ENCODE measurements at regions not wholly inside any gene's neighbourhood (a gene's known extent, or its start where the extent isn't known, plus 50 kb on each side); places are given as distances from the start of the nearest gene placed in this dataset.

- peak; percentile 55 to 63 for DNase-seq
- Histone ChIP-seq H3K4me3 (replicated peaks in 1 of 3) (no peak overlapping the region), H3K9me3 (no peaks in the 10 kb centered on the region), H3K4me1 (peaks cover 0 to 13% of the 10 kb centered on the region in 2 donors), H3K36me3 (no peaks in the 10 kb centered on the region), H3K27me3 (no peaks in the 10 kb centered on the region), H3K27ac (peak overlapping the region in 2 of 3 donors; percentile 16 to 43)
- TF ChIP-seq POLR2A (IDR thresholded peaks at IDR 0.05), result no peak
- TF ChIP-seq, protein P1, sequence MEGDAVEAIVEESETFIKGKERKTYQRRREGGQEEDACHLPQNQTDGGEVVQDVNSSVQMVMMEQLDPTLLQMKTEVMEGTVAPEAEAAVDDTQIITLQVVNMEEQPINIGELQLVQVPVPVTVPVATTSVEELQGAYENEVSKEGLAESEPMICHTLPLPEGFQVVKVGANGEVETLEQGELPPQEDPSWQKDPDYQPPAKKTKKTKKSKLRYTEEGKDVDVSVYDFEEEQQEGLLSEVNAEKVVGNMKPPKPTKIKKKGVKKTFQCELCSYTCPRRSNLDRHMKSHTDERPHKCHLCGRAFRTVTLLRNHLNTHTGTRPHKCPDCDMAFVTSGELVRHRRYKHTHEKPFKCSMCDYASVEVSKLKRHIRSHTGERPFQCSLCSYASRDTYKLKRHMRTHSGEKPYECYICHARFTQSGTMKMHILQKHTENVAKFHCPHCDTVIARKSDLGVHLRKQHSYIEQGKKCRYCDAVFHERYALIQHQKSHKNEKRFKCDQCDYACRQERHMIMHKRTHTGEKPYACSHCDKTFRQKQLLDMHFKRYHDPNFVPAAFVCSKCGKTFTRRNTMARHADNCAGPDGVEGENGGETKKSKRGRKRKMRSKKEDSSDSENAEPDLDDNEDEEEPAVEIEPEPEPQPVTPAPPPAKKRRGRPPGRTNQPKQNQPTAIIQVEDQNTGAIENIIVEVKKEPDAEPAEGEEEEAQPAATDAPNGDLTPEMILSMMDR (IDR thresholded peaks at IDR 0.05), result no peak
- intact Hi-C loops (cut with DNase I), result no loop called here
- 16 to 29% methylated on average over 2 of the region's 2 CpGs for WGBS, 2 donors
Measured at GRCh38 chr2:19739256-19739655, 162.5 kb downstream of the TTC32 start.

- DNase-seq, result peak; percentile 22 to 29
- intact Hi-C loops (cut with DNase I), result no loop called here
- TF ChIP-seq, protein P1 (IDR thresholded peaks at IDR 0.05), result no peak
- TF ChIP-seq POLR2A (IDR thresholded peaks at IDR 0.05), result no peak
- 23 to 39% methylated on average over 11 of the region's 11 CpGs for WGBS, 2 donors
- no peaks in the 10 kb centered on the region for H3K27me3 ChIP-seq
- H3K27ac ChIP-seq, result peak overlapping the region in 2 of 3 donors; percentile 16 to 43
- no peaks in the 10 kb centered on the region for H3K9me3 ChIP-seq
- H3K36me3 ChIP-seq, result no peaks in the 10 kb centered on the region
- H3K4me1 ChIP-seq, result peaks cover 0 to 13% of the 10 kb centered on the region in 2 donors
- H3K4me3 ChIP-seq (replicated peaks in 1 of 3), result no peak overlapping the region
Measured at GRCh38 chr2:19738707-19739106, 163.1 kb downstream of the TTC32 start.

DNA sequence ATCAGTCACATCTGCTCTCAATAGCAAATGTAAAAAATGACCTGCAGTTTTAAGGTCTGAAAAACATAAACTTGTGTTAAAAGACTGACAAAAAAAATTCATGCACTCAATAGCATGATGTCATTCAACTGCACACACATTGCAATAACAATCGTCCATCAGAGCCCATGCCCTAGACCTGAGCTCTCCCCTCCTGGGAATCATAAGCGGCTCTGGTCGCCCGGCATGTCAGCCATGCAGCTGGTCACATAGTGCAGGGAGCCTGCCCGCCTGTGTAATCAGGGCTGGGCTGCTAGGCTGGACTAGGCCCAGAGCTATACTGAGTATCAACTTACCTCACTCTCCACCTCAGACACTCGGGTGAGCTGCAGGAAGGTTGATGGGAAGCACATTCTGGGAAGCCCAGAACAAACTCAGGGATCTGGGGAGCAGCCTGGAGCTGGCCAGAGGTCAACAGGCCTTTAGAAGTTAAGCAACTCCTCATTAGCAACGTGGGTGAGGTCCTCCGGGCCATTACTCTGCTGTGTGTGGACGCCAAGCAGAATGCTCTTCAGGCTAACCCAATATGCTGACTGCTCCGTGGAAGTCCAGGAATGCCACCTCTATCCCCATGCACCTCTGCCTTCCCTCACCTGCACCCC lies 165.5 kb downstream of the TTC32 start:
- Histone ChIP-seq H3K4me1 (peaks cover 0 to 13% of the 10 kb centered on the region in 2 donors), H3K36me3 (no peaks in the 10 kb centered on the region), H3K27me3 (no peaks in the 10 kb centered on the region), H3K4me3 (replicated peaks in 1 of 3) (no peak overlapping the region), H3K9me3 (no peaks in the 10 kb centered on the region), H3K27ac (no peak overlapping the region)
- intact Hi-C loops (cut with DNase I), result no loop called here
- no peak for DNase-seq
- TF ChIP-seq POLR2A (IDR thresholded peaks at IDR 0.05), result no peak
- TF ChIP-seq, protein P1 (IDR thresholded peaks at IDR 0.05), result no peak
- 81 to 87% methylated on average over 8 to 10 of the region's 10 CpGs for WGBS, 2 donors

- no peaks in the 10 kb centered on the region for H3K36me3 ChIP-seq
- H3K27me3 ChIP-seq, result no peaks in the 10 kb centered on the region
- no peak overlapping the region for H3K27ac ChIP-seq
- TF ChIP-seq POLR2A (IDR thresholded peaks at IDR 0.05), result no peak
- TF ChIP-seq, protein P1 (IDR thresholded peaks at IDR 0.05), result no peak
- H3K4me1 ChIP-seq, result peaks cover 0 to 7% of the 10 kb centered on the region in 2 donors
- no peak overlapping the region for H3K4me3 ChIP-seq (replicated peaks in 1 of 3)
- WGBS, 2 donors, result 62 to 66% methylated on average over 3 of the region's 3 CpGs
- intact Hi-C loops (cut with DNase I), result no loop called here
- no peaks in the 10 kb centered on the region for H3K9me3 ChIP-seq
- no peak for DNase-seq
Measured at GRCh38 chr2:19733951-19734425, 167.8 kb downstream of the TTC32 start.

DNA sequence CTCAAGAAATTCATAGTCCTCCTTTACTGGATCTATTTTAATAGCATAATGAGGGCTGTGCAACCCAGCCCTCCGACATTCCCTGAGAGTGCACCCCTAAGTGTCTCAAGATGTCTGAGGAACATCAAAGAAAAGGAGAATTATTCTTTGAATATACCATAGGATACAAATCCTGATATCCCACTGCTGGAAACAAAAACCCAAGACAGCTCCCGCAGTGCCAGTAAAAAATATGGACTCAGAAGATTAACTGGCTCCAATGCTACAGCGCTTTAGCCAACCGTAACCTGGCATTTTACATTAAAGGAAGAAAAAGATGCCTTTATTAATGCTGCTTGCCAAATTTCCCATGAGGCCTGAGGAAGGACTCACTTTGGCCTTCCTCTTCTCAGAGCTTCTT lies 168.4 kb downstream of the TTC32 start:
- Histone ChIP-seq H3K27me3 (no peaks in the 10 kb centered on the region), H3K9me3 (no peaks in the 10 kb centered on the region), H3K4me1 (peaks cover 0 to 1% of the 10 kb centered on the region in 2 donors), H3K36me3 (no peaks in the 10 kb centered on the region), H3K27ac (no peak overlapping the region), H3K4me3 (replicated peaks in 1 of 3) (no peak overlapping the region)
- DNase-seq, result no peak
- TF ChIP-seq, protein P1 (IDR thresholded peaks at IDR 0.05), result no peak
- intact Hi-C loops (cut with DNase I), result no loop called here
- WGBS, 2 donors, result 95 to 99% methylated on average over 4 of the region's 4 CpGs
